CD14-positive monocyte (primary cell): ENCODE measurements at regions not wholly inside any gene's neighbourhood (a gene's known extent, or its start where the extent isn't known, plus 50 kb on each side); places are given as distances from the start of the nearest gene placed in this dataset.

Experiments
- DNase-seq, 3 donors: peaks; one replicate each; pipeline ENCODE4 v3.0.0-alpha.2; 2011 to 2022
- H2AFZ ChIP-seq: 2 replicates; pipeline ENCODE4 v1.6.0; 2012; ENCODE audit warnings: mild to moderate bottlenecking, low read depth, low read length, inconsistent platforms; ENCODE audit not compliant: insufficient read depth, poor library complexity, severe bottlenecking
- H3K27ac ChIP-seq, 2 donors: 1 replicate in 1 of 2; 2 replicates in 1 of 2; pipeline ENCODE4 v1.5.1; 2012 to 2013; ENCODE audit warnings: low read length in 2 of 2, control low read depth in 1 of 2, inconsistent platforms in 1 of 2, low read depth in 1 of 2, mild to moderate bottlenecking in 1 of 2
- H3K27me3 ChIP-seq, 2 donors: one replicate each; pipeline versions ENCODE4 v1.6.0 to v1.6.1; 2011 to 2013; ENCODE audit warnings: low read length in 2 of 2; ENCODE audit not compliant: control insufficient read depth in 2 of 2, insufficient read depth in 2 of 2
- H3K36me3 ChIP-seq, 2 donors: replicated peaks in 1 of 2; 1 replicate in 1 of 2; 2 replicates in 1 of 2; pipeline versions ENCODE4 v1.5.1 to v1.6.1; 2012 to 2013; ENCODE audit warnings: low read length in 2 of 2, control low read depth in 1 of 2, inconsistent platforms in 1 of 2, mild to moderate bottlenecking in 1 of 2; ENCODE audit not compliant: insufficient read depth in 2 of 2, control insufficient read depth in 1 of 2
- H3K4me1 ChIP-seq, 2 donors: 1 replicate in 1 of 2; 2 replicates in 1 of 2; pipeline versions ENCODE4 v1.5.1 to v1.6.1; 2012 to 2013; ENCODE audit warnings: low read length in 2 of 2, control low read depth in 1 of 2, inconsistent platforms in 1 of 2, mild to moderate bottlenecking in 1 of 2, moderate library complexity in 1 of 2; ENCODE audit not compliant: insufficient read depth in 2 of 2, control insufficient read depth in 1 of 2
- H3K4me2 ChIP-seq: replicated peaks from 2 replicates; pipeline ENCODE3; 2012; ENCODE audit warnings: low read length, moderate library complexity, mild to moderate bottlenecking; ENCODE audit not compliant: poor library complexity, severe bottlenecking; ENCODE audit errors: extremely low read depth
- H3K4me3 ChIP-seq, 3 experiments: fragments of 200-600 bp in 1 of 3; sonication (generic) in 1 of 3; replicated peaks in 1 of 3; 1 replicate in 2 of 3; 2 replicates in 1 of 3; pipeline ENCODE4 v1.5.1; 2011 to 2013; ENCODE audit warnings: low read length in 3 of 3, mild to moderate bottlenecking in 3 of 3, control low read depth in 2 of 3, low read depth in 2 of 3, inconsistent platforms in 1 of 3, moderate library complexity in 1 of 3
- H3K79me2 ChIP-seq: 2 replicates; pipeline ENCODE4 v1.6.0; 2012; ENCODE audit warnings: mild to moderate bottlenecking, control low read depth, inconsistent platforms, low read length, moderate library complexity; ENCODE audit not compliant: insufficient read depth
- H3K9ac ChIP-seq: 2 replicates; pipeline ENCODE4 v1.6.0; 2017; ENCODE audit warnings: low read length, mild to moderate bottlenecking; ENCODE audit not compliant: insufficient read depth, poor library complexity, severe bottlenecking
- H3K9me3 ChIP-seq, 2 donors: replicated peaks in 1 of 2; 1 replicate in 1 of 2; 2 replicates in 1 of 2; pipeline versions ENCODE4 v1.5.1 to v1.6.1; 2012 to 2013; ENCODE audit warnings: low read length in 2 of 2, control low read depth in 1 of 2; ENCODE audit not compliant: control insufficient read depth in 1 of 2, insufficient read depth in 1 of 2
- H4K20me1 ChIP-seq: 2 replicates; pipeline ENCODE4 v1.6.0; 2012; ENCODE audit warnings: mild to moderate bottlenecking, low read length, control low read depth, moderate library complexity; ENCODE audit not compliant: insufficient read depth
- H3K27ac Mint-ChIP-seq, 7 donors: one replicate each; pipeline ENCODE4 v1.8.0; 2020; ENCODE audit warnings: mild to moderate bottlenecking in 7 of 7, mixed read lengths in 7 of 7, moderate library complexity in 6 of 7, inconsistent platforms in 2 of 7
- H3K27me3 Mint-ChIP-seq, 3 donors: one replicate each; pipeline ENCODE4 v1.8.0; 2021 to 2022; ENCODE audit warnings: low read depth in 3 of 3, mild to moderate bottlenecking in 3 of 3, mixed read lengths in 3 of 3, moderate library complexity in 3 of 3, inconsistent platforms in 1 of 3
- H3K36me3 Mint-ChIP-seq, 2 donors: one replicate each; pipeline ENCODE4 v1.8.0; 2020; ENCODE audit warnings: mixed read lengths in 2 of 2, inconsistent platforms in 1 of 2, mild to moderate bottlenecking in 1 of 2
- H3K4me1 Mint-ChIP-seq: one replicate; pipeline ENCODE4 v1.8.0; 2020; ENCODE audit warnings: mild to moderate bottlenecking, mixed read lengths
- H3K4me3 Mint-ChIP-seq, 2 donors: one replicate each; pipeline ENCODE4 v1.8.0; 2020; ENCODE audit warnings: mild to moderate bottlenecking in 2 of 2, mixed read lengths in 2 of 2, moderate library complexity in 1 of 2
- H3K9me3 Mint-ChIP-seq, 7 donors: one replicate each; pipeline ENCODE4 v1.8.0; 2020 to 2022; ENCODE audit warnings: mixed read lengths in 7 of 7, mild to moderate bottlenecking in 6 of 7, moderate library complexity in 6 of 7, inconsistent platforms in 2 of 7
- CTCF ChIP-seq: fragments of 200-600 bp; IDR thresholded peaks from one replicate; pipeline ENCODE4 v1.8.0; 2022; ENCODE audit warnings: antibody characterized with exemption, mild to moderate bottlenecking
- WGBS: methylation state at CpG from one replicate; pipeline ENCODE4 v1.1.5; 2013; ENCODE audit warnings: missing lambda C conversion rate; ENCODE audit not compliant: insufficient coverage; 5-methylcytosine and 5-hydroxymethylcytosine counted together
- intact Hi-C, 2 donors: fragments of 100-400 bp; cut with micrococcal nuclease; formaldehyde crosslinking; loops; one replicate each; pipeline versions ENCODE4 v1.15.0 to v1.15.1; 2023

DNA sequence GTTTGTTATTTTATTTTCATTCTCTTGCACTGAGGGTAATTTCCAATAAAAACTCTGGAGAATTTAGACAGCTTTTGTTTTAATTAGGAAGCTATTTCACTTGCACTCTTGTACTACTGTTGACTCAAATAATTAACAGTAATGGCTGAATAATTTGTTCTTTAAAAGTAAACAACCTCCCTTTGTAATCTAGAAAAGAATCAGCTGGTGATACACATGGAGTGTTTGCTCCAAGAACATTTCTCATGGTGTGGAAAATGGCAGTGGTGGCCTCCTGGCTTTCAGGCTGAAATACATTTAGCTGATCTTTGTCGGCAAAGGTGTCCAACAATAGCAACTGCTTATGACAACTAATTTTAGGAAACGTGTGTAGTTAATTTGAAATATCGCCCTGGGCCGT, 129.4 kb downstream of the C9orf152 start:
- no peaks in the 10 kb centered on the region for H4K20me1 ChIP-seq
- H3K4me2 ChIP-seq: no peak overlapping the region
- intact Hi-C loops: no loop called here
- Mint-ChIP-seq H3K4me3 (no peak overlapping the region), H3K4me1 (peaks cover 22% of the 10 kb centered on the region), H3K9me3 (no peaks in the 10 kb centered on the region), H3K27me3 (no peaks in the 10 kb centered on the region), H3K36me3 (no peaks in the 10 kb centered on the region), H3K27ac (no peak overlapping the region)
- DNase-seq: no peak
- no peak for TF ChIP-seq CTCF
- no peak overlapping the region for H3K27ac ChIP-seq
- H3K9ac ChIP-seq: no peak overlapping the region
- peaks cover 9 to 13% of the 10 kb centered on the region in 2 donors for H3K4me1 ChIP-seq
- H3K4me3 ChIP-seq: no peak overlapping the region
- H3K79me2 ChIP-seq: peaks cover 88% of the 10 kb centered on the region
- H3K9me3 ChIP-seq: no peaks in the 10 kb centered on the region
- H3K27me3 ChIP-seq: no peaks in the 10 kb centered on the region
- no peak overlapping the region for H2AFZ ChIP-seq
- WGBS: 100% methylated on average over 1 of the region's 4 CpGs
- no peaks in the 10 kb centered on the region for H3K36me3 ChIP-seq

GRCh38 chr9:110081395-110081794, 126.6 kb downstream of the C9orf152 start:
- Histone ChIP-seq H3K36me3 (no peaks in the 10 kb centered on the region), H2AFZ (peak overlapping the region; percentile 44), H3K4me1 (peaks cover 9 to 13% of the 10 kb centered on the region in 2 donors), H4K20me1 (no peaks in the 10 kb centered on the region), H3K27me3 (no peaks in the 10 kb centered on the region), H3K9ac (no peak overlapping the region), H3K9me3 (no peaks in the 10 kb centered on the region), H3K4me3 (no peak overlapping the region), H3K79me2 (peaks cover 87% of the 10 kb centered on the region), H3K27ac (no peak overlapping the region), H3K4me2 (no peak overlapping the region)
- WGBS: 100% methylated on average over 2 of the region's 3 CpGs
- intact Hi-C loops: no loop called here
- Mint-ChIP-seq H3K4me1 (peaks cover 22% of the 10 kb centered on the region), H3K36me3 (peaks cover 0 to 2% of the 10 kb centered on the region in 2 donors), H3K27ac (peak overlapping the region in 1 of 7 donors; percentile 32), H3K4me3 (no peak overlapping the region), H3K9me3 (no peaks in the 10 kb centered on the region), H3K27me3 (peaks cover 0 to 2% (median 0%) of the 10 kb centered on the region in 3 donors)
- no peak for TF ChIP-seq CTCF
- DNase-seq: no peak
